MM.1S (cell line): ENCODE measurements at regions not wholly inside any gene's neighbourhood (a gene's known extent, or its start where the extent isn't known, plus 50 kb on each side); places are given as distances from the start of the nearest gene placed in this dataset.

Source experiments
- DNase-seq: peaks from one replicate; pipeline ENCODE4 v3.0.0-alpha.2; 2015
- H2AFZ ChIP-seq: fragments of 300-600 bp; sonication (generic); 2 replicates; pipeline ENCODE4 v1.6.0; 2016; ENCODE audit warnings: antibody characterized with exemption, low read length
- H3F3A ChIP-seq: fragments of 300-600 bp; sonication (generic); 2 replicates; pipeline ENCODE4 v1.6.1; 2016; ENCODE audit warnings: mild to moderate bottlenecking, antibody characterized with exemption, low read length, moderate library complexity, mixed read lengths; ENCODE audit not compliant: insufficient read depth
- H3K27ac ChIP-seq: fragments of 300-600 bp; sonication (generic); 2 replicates; pipeline ENCODE4 v1.5.1; 2016; ENCODE audit warnings: mild to moderate bottlenecking, low read length
- H3K27me3 ChIP-seq: fragments of 300-600 bp; sonication (generic); replicated peaks from 2 replicates; pipeline ENCODE4 v1.6.0; 2016; ENCODE audit warnings: low read length; ENCODE audit not compliant: insufficient read depth
- H3K36me3 ChIP-seq: fragments of 300-600 bp; sonication (generic); replicated peaks from 2 replicates; pipeline ENCODE4 v1.6.1; 2016; ENCODE audit warnings: mild to moderate bottlenecking, low read length, mixed read lengths; ENCODE audit not compliant: insufficient read depth
- H3K4me1 ChIP-seq: fragments of 300-600 bp; sonication (generic); 2 replicates; pipeline ENCODE4 v1.6.1; 2016; ENCODE audit warnings: low read length, mixed read lengths
- H3K4me2 ChIP-seq: fragments of 300-600 bp; sonication (generic); 2 replicates; pipeline ENCODE4 v1.6.0; 2016; ENCODE audit warnings: low read depth, low read length
- H3K4me3 ChIP-seq: fragments of 300-600 bp; sonication (generic); 2 replicates; pipeline ENCODE4 v1.5.1; 2016; ENCODE audit warnings: low read length, mixed read lengths
- H3K79me2 ChIP-seq: fragments of 300-600 bp; sonication (generic); 2 replicates; pipeline ENCODE4 v1.6.1; 2016; ENCODE audit warnings: mixed run types, low read length, mixed read lengths
- H3K9ac ChIP-seq: fragments of 300-600 bp; sonication (generic); 2 replicates; pipeline ENCODE4 v1.6.1; 2016; ENCODE audit warnings: low read length, mixed read lengths
- H3K9me2 ChIP-seq: fragments of 300-600 bp; sonication (generic); replicated peaks from 2 replicates; pipeline ENCODE4 v1.6.1; 2016; ENCODE audit warnings: mild to moderate bottlenecking, low read length, mixed read lengths; ENCODE audit not compliant: insufficient read depth
- H3K9me3 ChIP-seq: fragments of 300-600 bp; sonication (generic); replicated peaks from 2 replicates; pipeline ENCODE4 v1.6.1; 2016; ENCODE audit warnings: mild to moderate bottlenecking, low read length, mixed read lengths; ENCODE audit not compliant: insufficient read depth
- H4K20me1 ChIP-seq: fragments of 300-600 bp; sonication (generic); 2 replicates; pipeline ENCODE4 v1.6.1; 2016; ENCODE audit warnings: mild to moderate bottlenecking, low read length, moderate library complexity, mixed read lengths; ENCODE audit not compliant: insufficient read depth
- EZH2 ChIP-seq: fragments of 300-600 bp; sonication (generic); optimal IDR thresholded peaks from 2 replicates; pipeline ENCODE3; 2017; ENCODE audit warnings: low read depth, mild to moderate bottlenecking, antibody characterized with exemption, low read length, mixed read lengths
- EZH2phosphoT487 ChIP-seq: fragments of 300-600 bp; sonication (generic); IDR thresholded peaks from 2 replicates; pipeline ENCODE4 v1.6.1; 2018; ENCODE audit warnings: antibody characterized with exemption, low read length
- TF ChIP-seq, protein P1 (sequence below): fragments of 300-600 bp; sonication (generic); IDR thresholded peaks from 2 replicates; pipeline ENCODE4 v1.5.1; 2016; ENCODE audit warnings: antibody characterized with exemption, low read length, mixed read lengths

GRCh38 chr6:154614641-154615040 is 104.2 kb upstream of the CNKSR3 start:
- TF ChIP-seq EZH2phosphoT487 (no peak), EZH2 (no peak)
- TF ChIP-seq, protein P1, sequence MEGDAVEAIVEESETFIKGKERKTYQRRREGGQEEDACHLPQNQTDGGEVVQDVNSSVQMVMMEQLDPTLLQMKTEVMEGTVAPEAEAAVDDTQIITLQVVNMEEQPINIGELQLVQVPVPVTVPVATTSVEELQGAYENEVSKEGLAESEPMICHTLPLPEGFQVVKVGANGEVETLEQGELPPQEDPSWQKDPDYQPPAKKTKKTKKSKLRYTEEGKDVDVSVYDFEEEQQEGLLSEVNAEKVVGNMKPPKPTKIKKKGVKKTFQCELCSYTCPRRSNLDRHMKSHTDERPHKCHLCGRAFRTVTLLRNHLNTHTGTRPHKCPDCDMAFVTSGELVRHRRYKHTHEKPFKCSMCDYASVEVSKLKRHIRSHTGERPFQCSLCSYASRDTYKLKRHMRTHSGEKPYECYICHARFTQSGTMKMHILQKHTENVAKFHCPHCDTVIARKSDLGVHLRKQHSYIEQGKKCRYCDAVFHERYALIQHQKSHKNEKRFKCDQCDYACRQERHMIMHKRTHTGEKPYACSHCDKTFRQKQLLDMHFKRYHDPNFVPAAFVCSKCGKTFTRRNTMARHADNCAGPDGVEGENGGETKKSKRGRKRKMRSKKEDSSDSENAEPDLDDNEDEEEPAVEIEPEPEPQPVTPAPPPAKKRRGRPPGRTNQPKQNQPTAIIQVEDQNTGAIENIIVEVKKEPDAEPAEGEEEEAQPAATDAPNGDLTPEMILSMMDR, result no peak
- H3K4me1 ChIP-seq, result no peaks in the 10 kb centered on the region
- no peaks in the 10 kb centered on the region for H3K27me3 ChIP-seq
- no peak for DNase-seq
- no peak overlapping the region for H3K27ac ChIP-seq
- no peaks in the 10 kb centered on the region for H3K9me2 ChIP-seq
- H2AFZ ChIP-seq, result no peak overlapping the region
- H3K4me2 ChIP-seq, result no peak overlapping the region
- H3K4me3 ChIP-seq, result no peak overlapping the region
- no peaks in the 10 kb centered on the region for H3F3A ChIP-seq
- H3K79me2 ChIP-seq, result no peaks in the 10 kb centered on the region
- H3K36me3 ChIP-seq, result no peaks in the 10 kb centered on the region
- no peaks in the 10 kb centered on the region for H3K9me3 ChIP-seq
- no peak overlapping the region for H3K9ac ChIP-seq
- no peaks in the 10 kb centered on the region for H4K20me1 ChIP-seq

- Histone ChIP-seq H3K27me3 (no peaks in the 10 kb centered on the region), H2AFZ (no peak overlapping the region), H3K4me3 (no peak overlapping the region), H3K9me2 (no peaks in the 10 kb centered on the region), H3K4me2 (no peak overlapping the region), H3K36me3 (no peaks in the 10 kb centered on the region), H3K4me1 (no peaks in the 10 kb centered on the region), H3F3A (no peaks in the 10 kb centered on the region), H3K9ac (no peak overlapping the region), H3K79me2 (no peaks in the 10 kb centered on the region), H3K27ac (no peak overlapping the region), H3K9me3 (no peaks in the 10 kb centered on the region), H4K20me1 (no peaks in the 10 kb centered on the region)
- TF ChIP-seq, protein P1, result no peak
- TF ChIP-seq EZH2phosphoT487 (no peak), EZH2 (no peak)
- no peak for DNase-seq
Measured at GRCh38 chr6:154615483-154616025, 105.1 kb upstream of the CNKSR3 start.

DNA sequence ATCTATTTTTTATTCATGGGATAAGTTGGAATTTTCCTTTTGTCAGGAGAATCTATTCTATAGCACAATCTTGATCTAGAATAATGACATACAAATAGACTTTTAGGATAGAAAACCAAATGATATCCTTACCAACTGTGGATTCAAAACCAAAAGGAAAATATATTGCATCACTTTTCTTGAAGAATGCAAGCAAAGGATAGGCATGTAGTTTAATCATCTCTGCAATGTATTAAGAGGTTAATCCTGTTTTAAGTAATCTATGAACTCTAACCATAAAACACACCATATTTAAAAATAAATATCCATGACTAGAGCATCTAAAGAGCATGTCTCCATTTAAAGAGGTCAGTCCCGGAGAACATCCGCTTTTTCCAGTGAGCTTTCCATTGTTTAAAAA is 106.7 kb upstream of the CNKSR3 start:
- Histone ChIP-seq H3K36me3 (no peaks in the 10 kb centered on the region), H3K9ac (no peak overlapping the region), H2AFZ (no peak overlapping the region), H3K27me3 (no peaks in the 10 kb centered on the region), H3K9me3 (no peaks in the 10 kb centered on the region), H3K27ac (no peak overlapping the region), H4K20me1 (no peaks in the 10 kb centered on the region), H3K4me1 (no peaks in the 10 kb centered on the region), H3F3A (no peaks in the 10 kb centered on the region), H3K79me2 (no peaks in the 10 kb centered on the region), H3K4me2 (no peak overlapping the region), H3K4me3 (no peak overlapping the region), H3K9me2 (no peaks in the 10 kb centered on the region)
- TF ChIP-seq, protein P1, result no peak
- DNase-seq, result no peak
